ENCODE measurements at regions not wholly inside any gene's neighbourhood (a gene's known extent, or its start where the extent isn't known, plus 50 kb on each side); places are given as distances from the start of the nearest gene placed in this dataset.

GRCh38 chr4:126735294-126736132 lies 897.2 kb upstream of the INTU start:
- no peak for DNase-seq (ENCODE audit: low spot score)

GRCh38 chr4:126736133-126736518 lies 896.6 kb upstream of the INTU start:
- DNase-seq (ENCODE audit: low spot score): no peak

- DNase-seq (ENCODE audit: low spot score): no peak
Measured at GRCh38 chr4:126737899-126738526, 894.7 kb upstream of the INTU start.

- no peak for DNase-seq (ENCODE audit: low spot score)
Measured at GRCh38 chr4:126738527-126738923, 894.2 kb upstream of the INTU start.

GRCh38 chr4:126738926-126739325 lies 893.8 kb upstream of the INTU start:
- no peak for DNase-seq (ENCODE audit: low spot score)

GRCh38 chr4:126740687-126741086 lies 892.1 kb upstream of the INTU start:
- DNase-seq (ENCODE audit: low spot score): no peak

- no peak for DNase-seq (ENCODE audit: low spot score)
Measured at GRCh38 chr4:126742048-126742447, 890.7 kb upstream of the INTU start.

GRCh38 chr4:126742885-126743284 lies 889.9 kb upstream of the INTU start:
- DNase-seq (ENCODE audit: low spot score): no peak

GRCh38 chr4:126748736-126749135 lies 884.0 kb upstream of the INTU start:
- DNase-seq (ENCODE audit: low spot score): no peak

GRCh38 chr4:126750723-126751122 lies 882.0 kb upstream of the INTU start:
- DNase-seq (ENCODE audit: low spot score): no peak

- no peak for DNase-seq (ENCODE audit: low spot score)
Measured at GRCh38 chr4:126752126-126752525, 880.6 kb upstream of the INTU start.

- no peak for DNase-seq (ENCODE audit: low spot score)
Measured at GRCh38 chr4:126752702-126753101, 880.1 kb upstream of the INTU start.

GRCh38 chr4:126753592-126753991 lies 879.2 kb upstream of the INTU start:
- no peak for DNase-seq (ENCODE audit: low spot score)

GRCh38 chr4:126755506-126755905 lies 877.3 kb upstream of the INTU start:
- no peak for DNase-seq (ENCODE audit: low spot score)

- no peak for DNase-seq (ENCODE audit: low spot score)
Measured at GRCh38 chr4:126756050-126756829, 876.5 kb upstream of the INTU start.

- DNase-seq (ENCODE audit: low spot score): no peak
Measured at GRCh38 chr4:126757219-126757618, 875.5 kb upstream of the INTU start.

- no peak for DNase-seq (ENCODE audit: low spot score)
Measured at GRCh38 chr4:126758493-126758892, 874.3 kb upstream of the INTU start.

- no peak for DNase-seq (ENCODE audit: low spot score)
Measured at GRCh38 chr4:126761947-126762662, 870.7 kb upstream of the INTU start.

GRCh38 chr4:126762663-126763247 lies 870.0 kb upstream of the INTU start:
- DNase-seq (ENCODE audit: low spot score): no peak

- DNase-seq (ENCODE audit: low spot score): no peak
Measured at GRCh38 chr4:126766241-126766640, 866.5 kb upstream of the INTU start.

GRCh38 chr4:126768338-126768737 lies 864.4 kb upstream of the INTU start:
- no peak for DNase-seq (ENCODE audit: low spot score)

Measured in ureter (tissue), 1 donor.